HG03097 (cell line): ENCODE measurements at regions not wholly inside any gene's neighbourhood (a gene's known extent, or its start where the extent isn't known, plus 50 kb on each side); places are given as distances from the start of the nearest gene placed in this dataset.
"Not testable (repeated sequence)": the region's sequence is repeated elsewhere in the genome, so short reads cannot be mapped to it uniquely, and the experiment has no call there.

Source experiments
- ATAC-seq: cut with Tn5 transposase; IDR thresholded peaks from one replicate; pipeline ENCODE4 v1.9.1; 2021; ENCODE audit not compliant: unreplicated experiment, low FRiP score

GRCh38 chr1:61581251-61581650 lies 143.7 kb downstream of the TM2D1 start:
- no peak for ATAC-seq

- no peak for ATAC-seq
These were observed 144.5 kb downstream of the TM2D1 start for GRCh38 chr1:61580417-61580816.

DNA sequence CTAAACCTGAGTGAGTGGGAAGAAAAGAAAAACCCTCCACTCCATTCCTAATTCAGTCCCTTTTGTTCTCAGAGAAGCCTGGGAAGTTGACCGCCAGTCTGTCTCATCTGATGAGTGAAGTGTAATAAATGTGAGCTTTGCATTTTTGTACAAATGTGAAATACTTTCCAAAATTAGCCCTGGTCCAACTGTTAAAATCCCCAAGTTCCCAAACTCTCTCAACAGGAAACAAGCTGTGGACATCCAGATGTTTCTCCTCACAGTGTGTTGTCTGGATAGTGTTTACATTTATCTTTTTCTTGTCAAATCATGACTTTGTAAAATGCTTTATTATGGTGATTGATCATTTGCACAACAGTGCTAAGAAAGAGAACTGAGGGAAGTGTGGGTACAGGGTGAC lies 145.1 kb downstream of the TM2D1 start:
- no peak for ATAC-seq

GRCh38 chr1:61572046-61572445 lies 152.9 kb downstream of the TM2D1 start:
- ATAC-seq, result no peak

- ATAC-seq, result no peak
These were observed 154.8 kb downstream of the TM2D1 start for GRCh38 chr1:61570191-61570590.

DNA sequence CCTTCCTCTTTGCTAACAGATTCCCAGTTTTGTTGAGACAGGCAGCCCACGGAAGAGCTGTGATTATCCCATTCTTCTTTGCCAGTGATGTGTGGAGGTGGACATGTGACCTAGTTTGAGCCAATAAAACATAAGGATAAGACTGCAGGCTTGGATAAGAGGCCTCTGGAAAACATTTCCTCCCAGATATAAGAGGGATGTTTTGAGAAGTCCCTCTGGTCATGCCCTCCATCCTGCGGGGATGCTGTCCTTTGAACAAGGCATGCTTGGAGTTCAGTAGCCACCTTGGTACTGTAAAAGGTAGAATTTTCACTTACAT lies 155.7 kb downstream of the TM2D1 start:
- no peak for ATAC-seq

DNA sequence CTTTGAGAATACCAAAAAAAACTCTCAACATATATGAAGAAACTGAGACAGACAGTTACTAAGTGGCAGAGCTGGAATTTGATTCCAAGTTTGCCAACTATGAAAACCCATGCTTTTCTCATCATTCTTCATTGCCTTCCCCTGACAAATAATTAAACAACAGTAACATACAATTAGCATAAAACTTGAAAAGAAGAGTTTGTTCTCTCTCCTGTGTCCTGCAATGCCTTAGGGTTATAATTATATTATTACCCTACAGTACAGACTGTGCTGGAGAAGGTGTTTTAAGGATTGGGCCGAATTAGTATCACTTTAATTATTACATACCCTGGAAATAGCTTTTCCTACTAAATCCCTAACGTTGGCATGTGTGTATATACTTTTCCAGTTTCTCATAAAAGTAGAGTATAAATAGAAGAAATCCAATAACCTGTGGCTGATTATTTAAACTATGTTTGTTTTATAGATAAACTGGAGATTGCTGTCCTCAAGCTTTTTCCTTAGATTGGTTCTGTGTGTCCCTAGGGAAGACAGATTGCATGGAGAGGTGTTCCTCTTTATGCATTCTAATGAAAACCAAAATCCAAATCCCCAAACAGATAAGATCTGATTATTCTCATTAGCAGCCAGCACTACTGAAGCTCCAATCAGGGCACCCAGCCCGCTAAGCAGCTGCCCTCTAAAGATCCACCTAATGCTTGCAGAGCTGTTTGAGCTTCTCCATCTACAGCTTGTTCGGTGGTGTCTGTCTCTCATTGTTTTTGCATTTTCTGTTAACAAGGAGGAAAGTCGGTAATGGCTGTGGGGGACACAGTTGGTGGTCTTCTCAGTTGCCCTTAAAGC lies 156.3 kb downstream of the TM2D1 start:
- ATAC-seq, result no peak

DNA sequence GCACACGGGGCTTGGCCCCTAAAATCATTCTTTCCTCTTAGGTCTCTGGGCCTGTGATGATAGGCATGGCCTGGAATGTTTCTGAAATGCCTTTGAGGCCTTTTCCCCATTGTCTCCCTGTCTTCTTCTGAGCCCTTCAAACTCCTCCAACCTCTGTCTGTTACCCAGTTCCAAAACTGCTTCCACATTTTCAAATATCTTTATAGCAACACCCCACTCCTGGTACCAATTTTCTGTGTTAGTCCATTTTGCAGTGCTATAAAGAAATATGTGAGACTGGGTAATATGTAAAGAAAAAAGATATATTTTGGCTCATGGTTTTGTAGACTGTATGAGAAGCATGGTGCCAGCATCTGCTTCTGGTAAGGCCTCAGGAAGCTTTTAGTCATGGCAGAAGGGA lies 158.8 kb downstream of the TM2D1 start:
- no peak for ATAC-seq

DNA sequence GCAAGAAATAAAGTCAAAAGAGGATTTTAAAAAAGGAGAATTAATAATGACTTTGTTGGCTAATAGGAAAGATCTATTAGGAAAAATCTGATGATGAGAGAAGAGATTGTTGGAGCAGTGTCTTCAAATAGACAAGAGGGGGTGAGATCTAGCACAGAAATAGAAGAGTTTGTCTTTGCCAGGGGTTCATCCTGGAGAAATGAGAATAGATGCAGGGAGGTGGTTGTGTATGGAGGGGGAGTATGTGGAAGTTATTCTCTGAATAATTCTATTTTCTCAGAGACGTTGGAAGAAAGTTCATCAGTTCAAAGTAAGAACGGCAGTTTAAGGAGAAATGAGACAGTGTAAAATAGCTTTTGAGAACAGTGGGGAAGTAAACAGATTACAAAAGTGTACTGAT lies 161.3 kb downstream of the TM2D1 start:
- no peak for ATAC-seq

DNA sequence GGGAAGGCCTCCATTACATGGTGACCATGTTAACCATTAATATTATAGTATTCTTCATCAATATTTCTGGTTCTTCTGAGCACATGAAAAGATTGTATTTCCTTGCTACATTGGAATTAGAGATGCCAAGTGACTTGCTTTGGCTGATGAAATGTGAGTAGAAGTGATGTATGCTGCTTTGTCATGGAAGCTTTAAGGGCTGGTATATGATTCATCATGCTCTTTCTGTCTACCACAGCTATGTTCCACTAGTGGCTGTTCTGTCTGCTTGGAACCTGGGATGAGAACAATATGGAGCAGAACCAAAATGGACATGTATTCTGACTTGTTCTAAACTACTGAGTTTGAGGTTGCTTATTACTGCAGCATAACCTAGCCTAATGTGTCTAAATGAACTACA lies 163.3 kb downstream of the TM2D1 start:
- no peak for ATAC-seq

DNA sequence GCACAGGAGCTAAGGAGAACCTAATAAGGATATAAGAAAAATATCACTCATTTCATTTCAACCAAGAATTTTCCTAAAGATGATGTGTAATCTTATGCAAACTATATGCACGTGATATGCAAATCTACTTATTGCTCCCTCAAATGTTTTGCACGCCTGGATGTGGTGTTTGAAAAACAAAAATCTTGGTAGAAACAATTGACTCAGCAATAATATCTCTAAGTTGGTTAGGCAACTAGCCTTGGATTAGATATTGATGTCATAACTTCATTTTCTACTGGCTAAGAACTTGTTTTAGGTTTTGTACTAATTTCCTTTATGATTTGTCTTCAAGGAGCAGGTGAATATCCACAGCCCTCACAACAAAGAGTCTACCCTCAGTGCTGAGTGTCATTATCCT lies 164.6 kb downstream of the TM2D1 start:
- ATAC-seq, result no peak

GRCh38 chr1:61556631-61557030 lies 168.3 kb downstream of the TM2D1 start:
- no peak for ATAC-seq

DNA sequence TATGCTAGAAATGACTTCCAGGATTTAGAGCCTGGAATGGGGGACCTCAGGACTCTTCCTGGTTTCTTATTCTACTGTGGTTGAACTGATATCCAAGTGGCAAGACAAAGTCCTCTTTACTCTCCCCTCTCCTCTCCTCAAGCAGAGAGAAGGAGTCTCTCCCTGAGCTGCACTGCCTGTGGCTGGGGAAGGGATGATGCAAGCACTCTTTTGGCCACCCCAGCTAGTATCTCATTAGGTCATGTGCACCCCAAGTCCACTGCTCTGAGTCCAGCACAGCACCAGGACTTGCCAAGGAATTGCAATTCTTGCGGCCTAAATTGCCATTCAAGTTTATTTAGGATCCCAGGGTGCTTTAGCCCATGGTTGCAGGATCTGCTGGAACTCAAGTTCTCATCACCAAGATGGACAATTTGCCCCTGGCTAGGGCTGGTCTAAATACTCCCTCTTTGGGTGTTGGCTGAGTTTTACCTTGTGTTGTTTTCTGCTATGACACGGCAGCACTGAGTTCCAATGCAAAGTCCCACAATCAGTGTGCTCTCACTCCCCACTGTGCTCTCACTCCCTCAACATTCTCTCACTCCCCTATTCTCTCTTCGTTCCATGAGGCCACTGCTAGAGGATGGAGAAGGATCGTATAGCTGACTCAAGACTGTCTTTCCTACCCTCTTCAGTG lies 172.2 kb downstream of the TM2D1 start:
- no peak for ATAC-seq

DNA sequence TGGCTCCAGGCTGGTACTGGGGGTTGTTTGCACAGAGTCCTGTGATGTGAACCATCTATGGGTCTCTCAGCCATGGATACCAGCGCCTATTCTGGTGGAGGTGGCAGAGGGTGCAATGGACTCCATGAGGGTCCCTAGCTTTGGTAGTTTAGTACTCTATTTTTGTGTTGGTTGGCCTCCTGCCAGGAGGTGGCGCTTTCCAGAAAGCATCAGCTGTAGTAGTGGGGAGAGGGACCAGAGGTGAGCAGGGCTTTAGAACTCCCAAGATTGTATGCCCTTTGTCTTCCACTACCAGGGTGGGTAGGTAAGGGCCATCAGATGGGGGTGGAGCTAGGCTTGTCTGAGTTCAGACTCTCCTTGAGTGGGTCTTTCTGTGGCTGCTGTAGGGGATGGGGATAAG lies 177.6 kb downstream of the TM2D1 start:
- ATAC-seq, result not testable (repeated sequence)

DNA sequence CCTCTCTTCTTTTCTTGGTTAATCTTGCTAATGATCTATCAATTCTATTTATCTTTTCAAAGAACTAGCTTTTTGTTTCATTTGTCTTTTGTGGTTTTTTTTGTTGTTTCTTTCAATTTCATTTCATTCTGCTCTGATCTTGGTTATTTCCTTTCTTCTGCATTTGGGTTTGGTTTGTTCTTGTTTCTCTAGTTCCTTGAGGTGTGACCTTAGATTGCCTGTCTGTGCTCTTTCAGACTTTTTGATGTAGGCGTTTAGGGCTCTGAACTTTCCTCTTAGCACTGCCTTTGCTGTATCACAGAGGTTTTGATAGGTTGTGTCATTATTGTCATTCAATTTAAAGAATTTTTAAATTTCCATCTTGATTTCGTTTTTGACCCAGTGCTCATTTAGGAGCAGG lies 180.1 kb downstream of the TM2D1 start:
- ATAC-seq, result not testable (repeated sequence)

- not testable (repeated sequence) for ATAC-seq
These were observed 181.4 kb downstream of the TM2D1 start for GRCh38 chr1:61543498-61543897.

GRCh38 chr1:61539720-61540462 lies 185.1 kb downstream of the TM2D1 start:
- ATAC-seq, result no peak

DNA sequence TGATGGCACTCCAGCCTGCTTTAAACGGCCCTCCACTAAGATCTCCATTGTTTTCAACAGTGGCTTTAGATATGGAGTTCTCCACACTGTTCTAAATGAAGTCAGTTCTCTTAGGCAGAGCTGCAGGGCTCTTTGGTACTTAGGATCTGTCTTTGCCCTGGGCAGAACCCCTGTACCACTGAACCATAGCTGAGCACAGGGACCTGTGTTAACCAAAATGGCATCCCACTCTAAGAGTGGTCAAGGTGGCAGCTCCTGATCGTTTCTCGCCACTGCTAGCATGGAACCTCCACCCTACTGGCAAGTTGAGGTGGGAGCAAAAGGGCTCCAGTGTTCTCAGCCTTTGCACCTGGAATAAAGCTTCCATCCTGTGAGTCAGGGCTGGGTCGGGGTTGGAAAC lies 186.7 kb downstream of the TM2D1 start:
- ATAC-seq, result no peak

- ATAC-seq, result no peak
These were observed 188.5 kb downstream of the TM2D1 start for GRCh38 chr1:61536174-61537108.

DNA sequence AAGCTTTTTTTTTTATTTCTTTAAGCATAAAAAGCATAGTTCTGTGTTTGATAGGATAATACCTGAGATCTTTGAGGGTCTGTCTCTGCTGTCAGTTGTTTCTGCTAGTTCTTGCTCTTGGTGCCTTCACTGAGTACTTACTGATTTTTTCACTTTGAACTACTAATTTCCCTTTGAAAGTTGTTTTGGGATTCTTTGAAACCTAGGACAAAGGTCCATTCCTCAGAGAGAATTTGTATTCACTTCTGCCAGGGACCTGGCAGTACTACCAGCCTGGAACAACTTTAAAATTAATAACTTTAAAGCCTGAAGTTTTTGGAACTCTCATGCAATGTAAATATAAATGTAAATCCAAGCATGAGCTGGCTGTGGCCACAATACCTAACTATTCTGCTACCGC lies 190.1 kb downstream of the TM2D1 start:
- no peak for ATAC-seq

GRCh38 chr1:61533546-61533945 lies 191.4 kb downstream of the TM2D1 start:
- ATAC-seq, result no peak
